ENCODE measurements at regions not wholly inside any gene's neighbourhood (a gene's known extent, or its start where the extent isn't known, plus 50 kb on each side); places are given as distances from the start of the nearest gene placed in this dataset.

GRCh38 chr2:219758907-219759680, 131.7 kb downstream of the SLC4A3 start:
- ChIA-PET POLR2A (interaction anchor here (0.6 kb wide), 1 partner anchor 152 kb away, joined by 3 read pairs; no protein-coding TSS in a partner anchor), CTCF (interaction anchor here (0.9 kb wide), 1 partner anchor 15 kb away, joined by 6 read pairs; no protein-coding TSS in a partner anchor)
- no peak overlapping the region for H3K27ac ChIP-seq (ENCODE audit: extremely low read depth, low read depth, low read length)
- no peaks in the 10 kb centered on the region for H3K36me3 ChIP-seq (ENCODE audit: control insufficient read depth in 2 of 2, insufficient read depth in 1 of 2, low read length in 2 of 2)
- no peak overlapping the region for H3K4me3 ChIP-seq (ENCODE audit: low read depth, low read length)
- no peaks in the 10 kb centered on the region for H3K4me1 ChIP-seq (ENCODE audit: control insufficient read depth, insufficient read depth, low read length)
- TF ChIP-seq ZNF433 (tag by site-specific recombination; IDR thresholded peaks at IDR 0.05; ENCODE audit: low read depth) (no peak), REPIN1 (tag by site-specific recombination; IDR thresholded peaks at IDR 0.05; ENCODE audit: low read depth) (no peak)
- no peaks in the 10 kb centered on the region for H3K9me3 ChIP-seq (ENCODE audit: control insufficient read depth, insufficient read depth, low read depth, low read length)

GRCh38 chr2:219759801-219760200, 132.4 kb downstream of the SLC4A3 start:
- Histone ChIP-seq H3K9me3 (ENCODE audit: control insufficient read depth, insufficient read depth, low read depth, low read length) (no peaks in the 10 kb centered on the region), H3K27ac (ENCODE audit: extremely low read depth, low read depth, low read length) (no peak overlapping the region), H3K4me1 (ENCODE audit: control insufficient read depth, insufficient read depth, low read length) (no peaks in the 10 kb centered on the region), H3K36me3 (ENCODE audit: control insufficient read depth in 2 of 2, insufficient read depth in 1 of 2, low read length in 2 of 2) (no peaks in the 10 kb centered on the region), H3K4me3 (ENCODE audit: low read depth, low read length) (no peak overlapping the region)
- TF ChIP-seq ZNF639 (tag by site-specific recombination; IDR thresholded peaks at IDR 0.05) (no peak), ZSCAN18 (tag by site-specific recombination; IDR thresholded peaks at IDR 0.05) (no peak), ZNF354C (tag by site-specific recombination; IDR thresholded peaks at IDR 0.05; ENCODE audit: borderline replicate concordance, low read depth) (no peak), ZNF404 (tag by site-specific recombination; IDR thresholded peaks at IDR 0.05) (no peak), ZBTB21 (tag by site-specific recombination; IDR thresholded peaks at IDR 0.05) (no peak), ZNF530 (tag by site-specific recombination; IDR thresholded peaks at IDR 0.05; ENCODE audit: low read depth) (no peak), ZNF660 (tag by site-specific recombination; IDR thresholded peaks at IDR 0.05) (no peak), ZNF629 (tag by site-specific recombination; IDR thresholded peaks at IDR 0.05) (no peak), GLIS2 (tag by site-specific recombination; IDR thresholded peaks at IDR 0.05) (no peak), ZNF121 (tag by site-specific recombination; IDR thresholded peaks at IDR 0.05) (no peak), ZBTB44 (tag by site-specific recombination; IDR thresholded peaks at IDR 0.05) (no peak), ZNF37A (tag by site-specific recombination; IDR thresholded peaks at IDR 0.05) (no peak), ZNF148 (tag by site-specific recombination; IDR thresholded peaks at IDR 0.05; ENCODE audit: borderline replicate concordance) (no peak), IKZF3 (tag by site-specific recombination; IDR thresholded peaks at IDR 0.05) (no peak), ZSCAN5A (tag by site-specific recombination; IDR thresholded peaks at IDR 0.05) (no peak), SCRT1 (tag by site-specific recombination; IDR thresholded peaks at IDR 0.05; ENCODE audit: borderline replicate concordance) (no peak), GLIS1 (tag by site-specific recombination; IDR thresholded peaks at IDR 0.05) (no peak), ZNF514 (tag by site-specific recombination; IDR thresholded peaks at IDR 0.05) (no peak), ZNF266 (tag by site-specific recombination; IDR thresholded peaks at IDR 0.05; ENCODE audit: low read depth) (no peak)
- CTCF ChIA-PET, result interaction anchor here (0.6 to 0.9 kb wide), 3 partner anchors 16 to 117 kb away, joined by 3 to 6 read pairs (median 3); no protein-coding TSS in a partner anchor
- POLR2A ChIA-PET, result interaction anchor here (0.6 kb wide), 1 partner anchor 151 kb away, joined by 3 read pairs; no protein-coding TSS in a partner anchor
